ENCODE measurements at regions not wholly inside any gene's neighbourhood (a gene's known extent, or its start where the extent isn't known, plus 50 kb on each side); places are given as distances from the start of the nearest gene placed in this dataset.

DNA sequence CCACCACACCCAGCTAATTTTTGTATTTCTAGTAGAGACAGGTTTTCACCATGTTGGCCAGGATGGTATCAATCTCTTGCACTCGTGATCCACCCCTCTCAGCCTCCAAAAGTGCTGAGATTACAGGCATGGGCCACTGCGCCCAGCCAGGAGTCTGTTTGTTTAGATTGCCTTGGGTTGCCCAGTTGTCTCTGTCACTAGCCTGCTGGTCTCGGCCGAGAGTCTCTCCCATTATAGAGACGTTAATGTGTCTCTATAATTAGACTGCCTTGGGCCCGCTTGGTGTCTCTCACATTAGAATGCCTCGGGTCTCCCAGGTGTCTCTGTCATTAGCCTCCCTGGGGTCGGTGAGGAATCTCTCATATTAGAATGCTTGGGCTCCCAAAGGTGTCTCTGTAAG, 1533.6 kb downstream of the UQCRFS1 start:
- TF ChIP-seq, protein P1, sequence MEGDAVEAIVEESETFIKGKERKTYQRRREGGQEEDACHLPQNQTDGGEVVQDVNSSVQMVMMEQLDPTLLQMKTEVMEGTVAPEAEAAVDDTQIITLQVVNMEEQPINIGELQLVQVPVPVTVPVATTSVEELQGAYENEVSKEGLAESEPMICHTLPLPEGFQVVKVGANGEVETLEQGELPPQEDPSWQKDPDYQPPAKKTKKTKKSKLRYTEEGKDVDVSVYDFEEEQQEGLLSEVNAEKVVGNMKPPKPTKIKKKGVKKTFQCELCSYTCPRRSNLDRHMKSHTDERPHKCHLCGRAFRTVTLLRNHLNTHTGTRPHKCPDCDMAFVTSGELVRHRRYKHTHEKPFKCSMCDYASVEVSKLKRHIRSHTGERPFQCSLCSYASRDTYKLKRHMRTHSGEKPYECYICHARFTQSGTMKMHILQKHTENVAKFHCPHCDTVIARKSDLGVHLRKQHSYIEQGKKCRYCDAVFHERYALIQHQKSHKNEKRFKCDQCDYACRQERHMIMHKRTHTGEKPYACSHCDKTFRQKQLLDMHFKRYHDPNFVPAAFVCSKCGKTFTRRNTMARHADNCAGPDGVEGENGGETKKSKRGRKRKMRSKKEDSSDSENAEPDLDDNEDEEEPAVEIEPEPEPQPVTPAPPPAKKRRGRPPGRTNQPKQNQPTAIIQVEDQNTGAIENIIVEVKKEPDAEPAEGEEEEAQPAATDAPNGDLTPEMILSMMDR (IDR thresholded peaks at IDR 0.05 in 4 of 5, conservative IDR thresholded peaks at IDR 0.05 in 1 of 5), result no peak
- no peak for TF ChIP-seq POLR2A (IDR thresholded peaks at IDR 0.05)

Measured in gastrocnemius medialis (tissue), 4 donors.